ENCODE measurements at regions not wholly inside any gene's neighbourhood (a gene's known extent, or its start where the extent isn't known, plus 50 kb on each side); places are given as distances from the start of the nearest gene placed in this dataset.
A peak's percentile ranks its signal among the peaks of the same experiment; 100 is the strongest.

- H3K27ac ChIP-seq: peak overlapping the region in 1 of 12 donors; percentile 16
- WGBS, 4 donors: 78 to 82% (median 78%) methylated on average over 26 of the region's 26 CpGs
- ATAC-seq: no peak
- intact Hi-C loops (cut with DNase I): no loop called here
- H3K9me3 ChIP-seq: no peaks in the 10 kb centered on the region
- peaks cover 0 to 25% (median 0%) of the 10 kb centered on the region in 12 donors for H3K4me1 ChIP-seq
- DNase-seq: peak in 2 of 5 donors; percentile 22 to 24
- no peaks in the 10 kb centered on the region for H3K36me3 ChIP-seq
- H3K4me3 ChIP-seq: no peak overlapping the region
- H3K27me3 ChIP-seq: peaks cover 0 to 19% (median 0%) of the 10 kb centered on the region in 9 donors
- no peak for TF ChIP-seq POLR2A (IDR thresholded peaks at IDR 0.05)
- no peak for TF ChIP-seq CTCF (IDR thresholded peaks at IDR 0.05)
Observed at GRCh38 chr18:79625924-79626561, 53.6 kb upstream of the CTDP1 start.

GRCh38 chr18:79626905-79627749 lies 52.5 kb upstream of the CTDP1 start:
- 85 to 87% (median 87%) methylated on average over 44 to 45 of the region's 45 CpGs for WGBS, 4 donors
- Histone ChIP-seq H3K36me3 (no peaks in the 10 kb centered on the region), H3K4me3 (no peak overlapping the region), H3K27ac (no peak overlapping the region), H3K27me3 (peaks cover 0 to 19% (median 0%) of the 10 kb centered on the region in 9 donors), H3K9me3 (no peaks in the 10 kb centered on the region), H3K4me1 (peaks cover 0 to 25% (median 0%) of the 10 kb centered on the region in 12 donors)
- DNase-seq: peak in 2 of 5 donors; percentile 15 to 21
- no peak for ATAC-seq
- no peak for TF ChIP-seq POLR2A (IDR thresholded peaks at IDR 0.05)
- TF ChIP-seq CTCF (IDR thresholded peaks at IDR 0.05): no peak
- intact Hi-C loops (cut with DNase I): no loop called here

GRCh38 chr18:79627750-79628294 lies 51.8 kb upstream of the CTDP1 start:
- H3K9me3 ChIP-seq: no peaks in the 10 kb centered on the region
- ATAC-seq (no peak), DNase-seq (peak in 1 of 5 donors; percentile 5)
- 85 to 91% (median 89%) methylated on average over 19 of the region's 19 CpGs for WGBS, 4 donors
- H3K36me3 ChIP-seq: no peaks in the 10 kb centered on the region
- no peak overlapping the region for H3K4me3 ChIP-seq
- no peak overlapping the region for H3K27ac ChIP-seq
- peaks cover 0 to 25% (median 0%) of the 10 kb centered on the region in 12 donors for H3K4me1 ChIP-seq
- intact Hi-C loops (cut with DNase I): no loop called here
- TF ChIP-seq POLR2A (IDR thresholded peaks at IDR 0.05) (no peak), CTCF (IDR thresholded peaks at IDR 0.05) (no peak)
- H3K27me3 ChIP-seq: peaks cover 0 to 19% (median 0%) of the 10 kb centered on the region in 9 donors
